Trophoblast cell (in vitro differentiated cells and primary cell): ENCODE measurements at regions not wholly inside any gene's neighbourhood (a gene's known extent, or its start where the extent isn't known, plus 50 kb on each side); places are given as distances from the start of the nearest gene placed in this dataset.

Source experiments
- DNase-seq, 2 donors: peaks; one replicate each; pipeline ENCODE4 v3.0.0-alpha.2; 2016
- H2AFZ ChIP-seq: 2 replicates; pipeline ENCODE4 v1.6.1; 2013; ENCODE audit warnings: low read length, moderate library complexity, mild to moderate bottlenecking; ENCODE audit not compliant: insufficient read depth, poor library complexity
- H2AK5ac ChIP-seq: 2 replicates; pipeline ENCODE4 v1.6.1; 2013; ENCODE audit warnings: mild to moderate bottlenecking, low read length
- H2BK120ac ChIP-seq: 2 replicates; pipeline ENCODE4 v1.6.1; 2013; ENCODE audit warnings: low read length, mild to moderate bottlenecking, moderate library complexity; ENCODE audit not compliant: insufficient read depth, poor library complexity
- H2BK12ac ChIP-seq: 2 replicates; pipeline ENCODE4 v1.6.1; 2013; ENCODE audit warnings: mild to moderate bottlenecking, low read length, moderate library complexity
- H2BK5ac ChIP-seq: 2 replicates; pipeline ENCODE4 v1.6.1; 2013; ENCODE audit warnings: low read length, low read depth, moderate library complexity, mild to moderate bottlenecking; ENCODE audit not compliant: poor library complexity
- H3K14ac ChIP-seq: 2 replicates; pipeline ENCODE4 v1.6.1; 2013; ENCODE audit warnings: mild to moderate bottlenecking, low read length
- H3K18ac ChIP-seq: 2 replicates; pipeline ENCODE4 v1.6.1; 2013; ENCODE audit warnings: mild to moderate bottlenecking, low read length
- H3K23ac ChIP-seq: 2 replicates; pipeline ENCODE4 v1.6.1; 2013; ENCODE audit warnings: low read length
- H3K27ac ChIP-seq: 2 replicates; pipeline ENCODE4 v1.5.1; 2013; ENCODE audit warnings: low read depth, mild to moderate bottlenecking, inconsistent platforms, low read length, moderate library complexity
- H3K27me3 ChIP-seq: 2 replicates; pipeline ENCODE4 v1.6.1; 2013; ENCODE audit warnings: inconsistent platforms, mild to moderate bottlenecking, low read length, moderate library complexity; ENCODE audit not compliant: insufficient read depth
- H3K36me3 ChIP-seq, 2 experiments: 1 replicate in 1 of 2; 2 replicates in 1 of 2; pipeline ENCODE4 v1.6.1; 2013; ENCODE audit warnings: low read length in 2 of 2, mild to moderate bottlenecking in 2 of 2, moderate library complexity in 1 of 2; ENCODE audit not compliant: insufficient read depth in 2 of 2, control insufficient read depth in 1 of 2
- H3K4ac ChIP-seq: 2 replicates; pipeline ENCODE4 v1.6.1; 2013; ENCODE audit warnings: low read depth, mild to moderate bottlenecking, low read length, moderate library complexity
- H3K4me1 ChIP-seq, 2 experiments: 1 replicate in 1 of 2; 2 replicates in 1 of 2; pipeline ENCODE4 v1.6.1; 2013; ENCODE audit warnings: low read length in 2 of 2, mild to moderate bottlenecking in 2 of 2, moderate library complexity in 1 of 2; ENCODE audit not compliant: insufficient read depth in 2 of 2, control insufficient read depth in 1 of 2
- H3K4me2 ChIP-seq: 2 replicates; pipeline ENCODE4 v1.6.1; 2013; ENCODE audit warnings: inconsistent platforms, mild to moderate bottlenecking, low read length, moderate library complexity
- H3K4me3 ChIP-seq: 2 replicates; pipeline ENCODE4 v1.5.1; 2013; ENCODE audit warnings: mild to moderate bottlenecking, low read depth, low read length, inconsistent platforms
- H3K79me1 ChIP-seq: one replicate; pipeline ENCODE4 v1.6.1; 2013; ENCODE audit warnings: low read length
- H3K79me2 ChIP-seq: 2 replicates; pipeline ENCODE4 v1.6.1; 2013; ENCODE audit warnings: low read length, mild to moderate bottlenecking; ENCODE audit not compliant: control insufficient read depth, insufficient read depth, poor library complexity
- H3K9ac ChIP-seq: 2 replicates; pipeline ENCODE4 v1.6.1; 2013; ENCODE audit warnings: mild to moderate bottlenecking, low read length
- H3K9me3 ChIP-seq: 2 replicates; pipeline ENCODE4 v1.6.1; 2013; ENCODE audit warnings: low read depth, mild to moderate bottlenecking, control low read depth, inconsistent platforms, low read length; ENCODE audit not compliant: insufficient read depth
- H4K12ac ChIP-seq: 2 replicates; pipeline ENCODE4 v1.6.1; 2013; ENCODE audit warnings: low read depth, mild to moderate bottlenecking, low read length, moderate library complexity
- H4K8ac ChIP-seq: 2 replicates; pipeline ENCODE4 v1.6.1; 2013; ENCODE audit warnings: low read depth, mild to moderate bottlenecking, low read length, moderate library complexity
- H4K91ac ChIP-seq: one replicate; pipeline ENCODE4 v1.6.1; 2013; ENCODE audit warnings: low read depth, mild to moderate bottlenecking, low read length, moderate library complexity
- WGBS: extraction: QIAGEN DNeasy Blood & Tissue Kit; methylation state at CpG from one replicate; pipeline ENCODE4 v1.1.7; 2013; ENCODE audit warnings: missing lambda C conversion rate; ENCODE audit not compliant: insufficient read length, insufficient coverage; ENCODE audit errors: extremely low coverage; 5-methylcytosine and 5-hydroxymethylcytosine counted together

DNA sequence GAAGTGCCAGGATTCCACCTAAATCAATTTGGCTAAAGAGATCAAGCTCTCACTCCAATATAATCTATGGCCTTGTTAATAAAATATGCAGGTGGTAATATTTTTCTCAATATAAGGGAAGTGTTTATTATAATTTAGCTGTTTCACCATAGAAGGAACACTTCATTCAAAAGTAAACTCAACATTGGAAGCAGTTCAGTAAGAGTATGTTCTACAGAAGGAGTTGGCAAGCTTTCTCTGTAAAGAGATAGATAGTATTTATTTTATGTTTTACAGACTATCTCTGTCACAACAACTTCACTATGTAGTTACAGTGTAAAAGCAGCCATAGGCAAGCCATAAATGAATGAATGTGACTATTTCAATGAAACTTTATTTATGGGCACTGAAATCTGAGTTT lies 313.6 kb upstream of the ANO3 start:
- H3K23ac ChIP-seq = no peak overlapping the region
- H3K4me2 ChIP-seq = no peak overlapping the region
- no peak overlapping the region for H4K8ac ChIP-seq
- H3K79me2 ChIP-seq = no peaks in the 10 kb centered on the region
- no peaks in the 10 kb centered on the region for H3K4me1 ChIP-seq
- H3K14ac ChIP-seq = no peak overlapping the region
- no peak overlapping the region for H4K91ac ChIP-seq
- no peaks in the 10 kb centered on the region for H3K79me1 ChIP-seq
- no peak for DNase-seq
- H3K27ac ChIP-seq = no peak overlapping the region
- H3K36me3 ChIP-seq = no peaks in the 10 kb centered on the region
- H3K9ac ChIP-seq = no peak overlapping the region
- no peak overlapping the region for H2BK12ac ChIP-seq
- H2AFZ ChIP-seq = no peak overlapping the region
- H3K4me3 ChIP-seq = no peak overlapping the region
- no peak overlapping the region for H4K12ac ChIP-seq
- H2BK5ac ChIP-seq = no peak overlapping the region
- H2AK5ac ChIP-seq = no peak overlapping the region
- H2BK120ac ChIP-seq = no peak overlapping the region
- H3K9me3 ChIP-seq = no peaks in the 10 kb centered on the region
- H3K18ac ChIP-seq = no peak overlapping the region
- no peaks in the 10 kb centered on the region for H3K27me3 ChIP-seq
- H3K4ac ChIP-seq = no peak overlapping the region

DNA sequence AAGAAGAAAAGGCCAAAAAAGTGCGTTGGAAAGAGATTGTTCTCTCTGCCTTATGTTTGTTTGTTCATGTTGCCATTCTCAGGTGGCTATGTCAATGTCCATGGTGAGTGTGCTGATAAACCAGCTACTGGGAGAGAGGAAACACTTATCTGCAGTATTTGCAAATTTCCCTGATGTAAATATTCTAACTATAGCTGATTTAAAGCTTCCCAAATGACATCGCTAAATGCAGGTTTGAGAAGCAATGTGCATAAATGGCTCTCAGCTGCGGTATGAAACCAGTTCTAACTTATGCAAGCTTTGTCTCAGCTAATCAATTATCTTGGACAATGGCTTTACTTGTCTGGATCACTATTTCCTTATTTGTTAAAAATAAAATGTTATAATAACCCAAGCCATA lies 312.5 kb upstream of the ANO3 start:
- H3K4me2 ChIP-seq = no peak overlapping the region
- no peak overlapping the region for H4K91ac ChIP-seq
- no peak overlapping the region for H3K9ac ChIP-seq
- no CpG with 5 or more reads among the region's 3 CpGs for WGBS
- H3K27ac ChIP-seq = no peak overlapping the region
- no peak overlapping the region for H3K18ac ChIP-seq
- H3K79me2 ChIP-seq = no peaks in the 10 kb centered on the region
- no peak overlapping the region for H4K8ac ChIP-seq
- H3K14ac ChIP-seq = no peak overlapping the region
- H3K23ac ChIP-seq = no peak overlapping the region
- H2AK5ac ChIP-seq = no peak overlapping the region
- DNase-seq = no peak
- H3K36me3 ChIP-seq = no peaks in the 10 kb centered on the region
- no peaks in the 10 kb centered on the region for H3K9me3 ChIP-seq
- H2BK5ac ChIP-seq = no peak overlapping the region
- H3K4ac ChIP-seq = no peak overlapping the region
- no peak overlapping the region for H2AFZ ChIP-seq
- no peaks in the 10 kb centered on the region for H3K4me1 ChIP-seq
- H3K79me1 ChIP-seq = no peaks in the 10 kb centered on the region
- H3K4me3 ChIP-seq = no peak overlapping the region
- H4K12ac ChIP-seq = no peak overlapping the region
- no peak overlapping the region for H2BK12ac ChIP-seq
- no peak overlapping the region for H2BK120ac ChIP-seq
- no peaks in the 10 kb centered on the region for H3K27me3 ChIP-seq

DNA sequence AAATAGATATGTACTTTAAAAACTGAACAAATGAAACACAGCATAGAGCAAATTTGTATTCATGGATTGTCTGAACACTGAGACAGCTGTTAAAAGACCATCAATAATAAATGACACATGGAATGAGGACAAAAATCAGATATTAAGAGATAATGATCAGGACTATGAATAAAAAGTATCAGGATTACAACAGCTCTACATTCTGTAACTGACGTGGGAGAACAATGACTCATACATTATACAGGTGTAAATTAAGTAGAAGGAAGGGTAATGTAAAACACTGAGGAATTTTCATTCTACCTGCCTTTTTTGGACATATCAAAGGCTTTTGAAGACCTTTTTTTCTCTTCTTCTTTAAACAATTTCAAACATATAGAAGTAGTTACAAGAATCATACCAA lies 310.9 kb upstream of the ANO3 start:
- no peaks in the 10 kb centered on the region for H3K27me3 ChIP-seq
- H3K9me3 ChIP-seq = no peaks in the 10 kb centered on the region
- H3K14ac ChIP-seq = no peak overlapping the region
- H4K91ac ChIP-seq = no peak overlapping the region
- WGBS = no CpG with 5 or more reads among the region's 1 CpG
- no peak overlapping the region for H3K9ac ChIP-seq
- H3K4me3 ChIP-seq = no peak overlapping the region
- H3K79me1 ChIP-seq = no peaks in the 10 kb centered on the region
- no peak overlapping the region for H2AK5ac ChIP-seq
- H4K12ac ChIP-seq = no peak overlapping the region
- peak in 1 of 2 donors; percentile 55 for DNase-seq
- no peak overlapping the region for H2BK5ac ChIP-seq
- no peak overlapping the region for H3K4me2 ChIP-seq
- no peak overlapping the region for H2AFZ ChIP-seq
- H3K27ac ChIP-seq = no peak overlapping the region
- no peaks in the 10 kb centered on the region for H3K36me3 ChIP-seq
- no peak overlapping the region for H3K4ac ChIP-seq
- H4K8ac ChIP-seq = no peak overlapping the region
- no peaks in the 10 kb centered on the region for H3K4me1 ChIP-seq
- H2BK12ac ChIP-seq = no peak overlapping the region
- no peak overlapping the region for H3K23ac ChIP-seq
- no peak overlapping the region for H2BK120ac ChIP-seq
- H3K79me2 ChIP-seq = no peaks in the 10 kb centered on the region
- no peak overlapping the region for H3K18ac ChIP-seq

- H3K23ac ChIP-seq = no peak overlapping the region
- H3K4me1 ChIP-seq = no peaks in the 10 kb centered on the region
- no peak overlapping the region for H3K9ac ChIP-seq
- H3K79me1 ChIP-seq = no peaks in the 10 kb centered on the region
- H3K4me2 ChIP-seq = no peak overlapping the region
- H4K12ac ChIP-seq = no peak overlapping the region
- no peak overlapping the region for H2AK5ac ChIP-seq
- H2BK120ac ChIP-seq = no peak overlapping the region
- no peaks in the 10 kb centered on the region for H3K79me2 ChIP-seq
- no peak overlapping the region for H3K4me3 ChIP-seq
- no CpG with 5 or more reads among the region's 2 CpGs for WGBS
- no peak overlapping the region for H4K8ac ChIP-seq
- no peak overlapping the region for H3K4ac ChIP-seq
- no peak overlapping the region for H3K27ac ChIP-seq
- H2BK5ac ChIP-seq = no peak overlapping the region
- H3K27me3 ChIP-seq = no peaks in the 10 kb centered on the region
- H2AFZ ChIP-seq = no peak overlapping the region
- DNase-seq = no peak
- H3K18ac ChIP-seq = no peak overlapping the region
- no peak overlapping the region for H3K14ac ChIP-seq
- H3K36me3 ChIP-seq = no peaks in the 10 kb centered on the region
- H3K9me3 ChIP-seq = no peaks in the 10 kb centered on the region
- no peak overlapping the region for H4K91ac ChIP-seq
- H2BK12ac ChIP-seq = no peak overlapping the region
Observed at GRCh38 chr11:26023057-26023456, 308.9 kb upstream of the ANO3 start.
